ENCODE measurements at regions not wholly inside any gene's neighbourhood (a gene's known extent, or its start where the extent isn't known, plus 50 kb on each side); places are given as distances from the start of the nearest gene placed in this dataset.

DNA sequence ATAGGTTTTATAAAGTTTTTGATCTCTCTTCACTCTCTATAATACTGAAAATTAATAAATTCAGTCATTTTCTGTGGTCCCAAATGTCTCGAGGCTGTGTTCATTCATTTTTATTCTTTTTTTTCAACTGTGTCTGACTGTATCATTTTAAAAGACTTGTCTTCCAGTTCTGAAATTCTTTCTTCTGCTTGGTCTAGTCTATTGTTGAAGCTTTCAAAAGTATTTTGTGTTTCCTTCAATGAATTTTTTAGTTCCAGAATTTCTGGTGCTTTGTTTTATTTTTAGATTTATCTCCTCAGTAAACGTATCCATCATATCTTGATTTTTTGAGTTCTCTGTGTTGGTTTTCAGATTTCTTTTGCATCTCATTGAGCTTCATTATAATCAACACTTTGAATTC is 161.0 kb upstream of the CHRM3 start:
- TF ChIP-seq, protein P1, sequence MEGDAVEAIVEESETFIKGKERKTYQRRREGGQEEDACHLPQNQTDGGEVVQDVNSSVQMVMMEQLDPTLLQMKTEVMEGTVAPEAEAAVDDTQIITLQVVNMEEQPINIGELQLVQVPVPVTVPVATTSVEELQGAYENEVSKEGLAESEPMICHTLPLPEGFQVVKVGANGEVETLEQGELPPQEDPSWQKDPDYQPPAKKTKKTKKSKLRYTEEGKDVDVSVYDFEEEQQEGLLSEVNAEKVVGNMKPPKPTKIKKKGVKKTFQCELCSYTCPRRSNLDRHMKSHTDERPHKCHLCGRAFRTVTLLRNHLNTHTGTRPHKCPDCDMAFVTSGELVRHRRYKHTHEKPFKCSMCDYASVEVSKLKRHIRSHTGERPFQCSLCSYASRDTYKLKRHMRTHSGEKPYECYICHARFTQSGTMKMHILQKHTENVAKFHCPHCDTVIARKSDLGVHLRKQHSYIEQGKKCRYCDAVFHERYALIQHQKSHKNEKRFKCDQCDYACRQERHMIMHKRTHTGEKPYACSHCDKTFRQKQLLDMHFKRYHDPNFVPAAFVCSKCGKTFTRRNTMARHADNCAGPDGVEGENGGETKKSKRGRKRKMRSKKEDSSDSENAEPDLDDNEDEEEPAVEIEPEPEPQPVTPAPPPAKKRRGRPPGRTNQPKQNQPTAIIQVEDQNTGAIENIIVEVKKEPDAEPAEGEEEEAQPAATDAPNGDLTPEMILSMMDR (IDR thresholded peaks at IDR 0.05): no peak
- no peak for TF ChIP-seq EZH2 (IDR thresholded peaks at IDR 0.05; ENCODE audit: borderline replicate concordance, insufficient read depth, low read depth, low read length, poor library complexity, severe bottlenecking)

All from B cell (primary cell).